ENCODE measurements at regions not wholly inside any gene's neighbourhood (a gene's known extent, or its start where the extent isn't known, plus 50 kb on each side); places are given as distances from the start of the nearest gene placed in this dataset.

- TF ChIP-seq POLR2A (IDR thresholded peaks at IDR 0.05; ENCODE audit: low read depth, low read length) (no peak), POLR2AphosphoS5 (IDR thresholded peaks at IDR 0.05; ENCODE audit: low read depth, low read length) (no peak)
These were observed 1415.1 kb upstream of the PRMT6 start for GRCh38 chr1:105641407-105641806.
